ENCODE measurements at regions not wholly inside any gene's neighbourhood (a gene's known extent, or its start where the extent isn't known, plus 50 kb on each side); places are given as distances from the start of the nearest gene placed in this dataset.

DNA sequence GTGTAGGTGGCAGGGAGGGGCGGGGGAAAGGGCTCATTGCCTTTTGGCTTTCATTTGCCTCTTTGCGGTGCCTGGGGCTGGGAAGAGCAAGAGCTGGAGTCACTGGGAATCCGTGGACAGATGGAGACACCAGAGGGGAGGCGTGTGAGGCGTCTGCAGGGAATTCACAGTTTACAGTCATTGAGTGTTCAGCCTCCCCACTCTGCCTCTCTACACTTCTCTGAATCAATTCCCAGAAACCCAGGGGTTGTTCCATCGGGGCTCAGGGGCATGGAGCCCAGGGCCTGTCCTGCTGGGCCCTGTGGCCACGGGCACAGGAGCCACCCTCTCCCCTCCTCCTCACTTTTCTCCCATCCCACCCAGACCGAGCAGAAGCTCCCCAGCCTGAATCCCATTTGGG, 160.5 kb upstream of the NAV2 start:
- no peak for DNase-seq
- Histone ChIP-seq H3K36me3 (ENCODE audit: insufficient read depth, low read length) (no peaks in the 10 kb centered on the region), H3K27ac (ENCODE audit: low read length) (no peak overlapping the region), H3K9ac (ENCODE audit: low read length) (no peak overlapping the region), H3K4me3 (ENCODE audit: low read length) (no peak overlapping the region), H3K4me1 (ENCODE audit: low read length) (peaks cover 12% of the 10 kb centered on the region), H4K20me1 (ENCODE audit: insufficient read depth, low read depth, low read length) (no peaks in the 10 kb centered on the region), H3K9me3 (ENCODE audit: low read length) (no peaks in the 10 kb centered on the region), H3K27me3 (ENCODE audit: low read length) (no peaks in the 10 kb centered on the region), H3K9me2 (replicated peaks; ENCODE audit: insufficient read depth, low read length) (no peaks in the 10 kb centered on the region), H2AFZ (ENCODE audit: low read length) (no peak overlapping the region), H3K79me2 (ENCODE audit: low read length) (no peaks in the 10 kb centered on the region), H3K4me2 (ENCODE audit: low read depth, low read length, poor library complexity, severe bottlenecking) (no peak overlapping the region)

DNA sequence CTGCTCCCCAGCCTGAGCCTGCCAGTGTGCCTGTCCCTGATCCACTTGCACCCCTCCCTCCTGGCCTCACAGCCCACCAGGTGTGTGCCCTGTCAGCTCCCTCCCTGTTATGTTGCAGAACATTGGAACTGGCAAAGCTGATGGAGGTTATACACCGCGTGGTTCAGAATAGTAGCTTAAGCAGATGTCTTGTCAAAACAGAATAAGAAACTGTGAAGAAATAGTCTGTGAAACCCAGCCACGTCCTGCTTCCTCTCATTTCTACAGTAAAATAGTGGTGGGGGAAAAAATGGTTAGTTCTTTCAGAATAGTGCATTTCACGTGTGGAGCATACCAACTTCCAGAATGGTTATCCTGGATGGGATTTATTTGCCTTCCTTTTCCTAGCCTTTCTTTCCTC, 161.2 kb upstream of the NAV2 start:
- no peak overlapping the region for H2AFZ ChIP-seq (ENCODE audit: low read length)
- H3K27me3 ChIP-seq (ENCODE audit: low read length): no peaks in the 10 kb centered on the region
- H3K9ac ChIP-seq (ENCODE audit: low read length): no peak overlapping the region
- no peak overlapping the region for H3K4me3 ChIP-seq (ENCODE audit: low read length)
- peaks cover 12% of the 10 kb centered on the region for H3K4me1 ChIP-seq (ENCODE audit: low read length)
- H3K9me3 ChIP-seq (ENCODE audit: low read length): no peaks in the 10 kb centered on the region
- H3K9me2 ChIP-seq (replicated peaks; ENCODE audit: insufficient read depth, low read length): no peaks in the 10 kb centered on the region
- H3K4me2 ChIP-seq (ENCODE audit: low read depth, low read length, poor library complexity, severe bottlenecking): no peak overlapping the region
- no peak for DNase-seq
- H3K27ac ChIP-seq (ENCODE audit: low read length): no peak overlapping the region
- no peaks in the 10 kb centered on the region for H3K79me2 ChIP-seq (ENCODE audit: low read length)
- no peaks in the 10 kb centered on the region for H4K20me1 ChIP-seq (ENCODE audit: insufficient read depth, low read depth, low read length)
- H3K36me3 ChIP-seq (ENCODE audit: insufficient read depth, low read length): no peaks in the 10 kb centered on the region

DNA sequence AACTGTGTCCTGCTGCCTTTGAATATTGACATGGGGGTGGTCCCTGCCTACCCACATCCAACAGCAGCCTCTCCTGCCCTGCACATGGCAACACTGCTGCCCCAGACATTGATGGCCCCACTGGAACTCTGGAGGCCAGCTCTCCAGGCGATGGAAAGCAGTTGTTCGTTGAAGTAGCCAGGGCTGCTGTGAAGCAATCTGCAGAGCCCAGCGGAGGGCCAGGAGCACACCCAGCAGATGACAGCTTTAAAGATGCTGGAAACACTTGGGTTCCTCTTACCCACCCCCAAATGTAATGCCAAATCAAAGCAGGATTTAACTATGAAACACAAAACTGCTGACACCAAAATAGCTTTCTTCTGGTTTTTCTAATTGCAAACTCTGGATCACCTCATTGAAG, 165.6 kb upstream of the NAV2 start:
- Histone ChIP-seq H3K27me3 (ENCODE audit: low read length) (no peaks in the 10 kb centered on the region), H4K20me1 (ENCODE audit: insufficient read depth, low read depth, low read length) (no peaks in the 10 kb centered on the region)

DNA sequence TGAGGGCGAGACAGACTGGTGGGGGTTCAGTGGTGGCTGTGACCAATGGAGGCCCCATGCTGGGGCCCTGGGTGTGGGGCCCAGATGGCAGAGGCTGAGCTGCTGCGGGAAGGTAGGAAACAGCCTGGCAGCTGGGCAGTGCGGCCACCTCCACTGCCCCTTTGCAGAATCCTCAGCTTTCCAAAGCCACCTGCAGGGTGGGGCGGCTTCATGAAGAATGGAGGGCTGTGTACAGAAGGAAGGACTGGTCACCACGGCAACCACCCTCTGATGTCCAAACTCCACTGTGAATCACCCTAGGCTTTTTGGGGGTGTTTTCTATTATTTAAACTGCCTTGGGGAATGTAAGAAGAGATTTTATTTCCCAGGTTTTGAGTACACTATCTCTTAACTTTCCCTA, 166.3 kb upstream of the NAV2 start:
- no peak overlapping the region for H3K4me2 ChIP-seq (ENCODE audit: low read depth, low read length, poor library complexity, severe bottlenecking)
- no peak overlapping the region for H3K9ac ChIP-seq (ENCODE audit: low read length)
- H3K36me3 ChIP-seq (ENCODE audit: insufficient read depth, low read length): no peaks in the 10 kb centered on the region
- DNase-seq: no peak
- no peaks in the 10 kb centered on the region for H4K20me1 ChIP-seq (ENCODE audit: insufficient read depth, low read depth, low read length)
- no peak overlapping the region for H3K4me3 ChIP-seq (ENCODE audit: low read length)
- H3K79me2 ChIP-seq (ENCODE audit: low read length): no peaks in the 10 kb centered on the region
- no peaks in the 10 kb centered on the region for H3K9me3 ChIP-seq (ENCODE audit: low read length)
- no peak overlapping the region for H3K27ac ChIP-seq (ENCODE audit: low read length)
- no peaks in the 10 kb centered on the region for H3K9me2 ChIP-seq (replicated peaks; ENCODE audit: insufficient read depth, low read length)
- H3K27me3 ChIP-seq (ENCODE audit: low read length): no peaks in the 10 kb centered on the region
- H3K4me1 ChIP-seq (ENCODE audit: low read length): peaks cover 13% of the 10 kb centered on the region
- H2AFZ ChIP-seq (ENCODE audit: low read length): no peak overlapping the region

More for the DNA sequence above, 165.6 kb upstream of the NAV2 start:
- no peak for DNase-seq
- Histone ChIP-seq H3K36me3 (ENCODE audit: insufficient read depth, low read length) (no peaks in the 10 kb centered on the region), H3K9ac (ENCODE audit: low read length) (no peak overlapping the region), H2AFZ (ENCODE audit: low read length) (no peak overlapping the region), H3K4me3 (ENCODE audit: low read length) (no peak overlapping the region), H3K9me2 (replicated peaks; ENCODE audit: insufficient read depth, low read length) (no peaks in the 10 kb centered on the region), H3K4me2 (ENCODE audit: low read depth, low read length, poor library complexity, severe bottlenecking) (no peak overlapping the region), H3K4me1 (ENCODE audit: low read length) (peaks cover 15% of the 10 kb centered on the region), H3K79me2 (ENCODE audit: low read length) (no peaks in the 10 kb centered on the region), H3K9me3 (ENCODE audit: low read length) (no peaks in the 10 kb centered on the region), H3K27ac (ENCODE audit: low read length) (no peak overlapping the region)

DNA sequence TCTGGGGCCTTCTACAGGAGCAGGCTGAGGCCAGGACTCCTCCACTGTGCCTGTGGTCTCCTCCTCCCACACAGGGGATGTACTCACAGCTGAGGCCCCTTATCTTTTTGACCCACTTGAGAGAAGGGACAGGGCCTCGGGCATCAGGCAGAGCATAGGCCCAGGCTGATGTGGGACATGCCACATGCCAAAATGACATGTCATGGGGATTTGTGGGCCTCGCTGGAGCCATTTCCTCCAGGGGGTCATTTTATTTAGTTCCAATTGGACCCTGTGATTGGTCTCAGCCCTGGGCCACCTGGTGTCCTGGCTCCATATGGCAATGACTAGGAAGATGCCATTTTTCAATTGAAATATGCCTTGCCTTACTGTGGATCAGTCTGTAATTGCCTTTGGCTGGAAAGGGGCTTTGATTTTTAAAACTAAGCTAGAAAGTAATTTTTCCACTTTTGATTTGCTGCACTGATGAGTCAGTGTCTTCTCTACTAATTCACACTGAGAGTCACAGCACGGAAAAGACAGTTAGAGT, 171.1 kb upstream of the NAV2 start:
- Histone ChIP-seq H3K27me3 (ENCODE audit: low read length) (no peaks in the 10 kb centered on the region), H2AFZ (ENCODE audit: low read length) (no peak overlapping the region), H3K4me3 (ENCODE audit: low read length) (no peak overlapping the region), H3K9ac (ENCODE audit: low read length) (no peak overlapping the region), H3K36me3 (ENCODE audit: insufficient read depth, low read length) (no peaks in the 10 kb centered on the region), H3K79me2 (ENCODE audit: low read length) (no peaks in the 10 kb centered on the region), H3K4me1 (ENCODE audit: low read length) (peaks cover 9% of the 10 kb centered on the region), H4K20me1 (ENCODE audit: insufficient read depth, low read depth, low read length) (no peaks in the 10 kb centered on the region), H3K9me2 (replicated peaks; ENCODE audit: insufficient read depth, low read length) (no peaks in the 10 kb centered on the region), H3K4me2 (ENCODE audit: low read depth, low read length, poor library complexity, severe bottlenecking) (no peak overlapping the region), H3K27ac (ENCODE audit: low read length) (no peak overlapping the region), H3K9me3 (ENCODE audit: low read length) (no peaks in the 10 kb centered on the region)
- no peak for DNase-seq

DNA sequence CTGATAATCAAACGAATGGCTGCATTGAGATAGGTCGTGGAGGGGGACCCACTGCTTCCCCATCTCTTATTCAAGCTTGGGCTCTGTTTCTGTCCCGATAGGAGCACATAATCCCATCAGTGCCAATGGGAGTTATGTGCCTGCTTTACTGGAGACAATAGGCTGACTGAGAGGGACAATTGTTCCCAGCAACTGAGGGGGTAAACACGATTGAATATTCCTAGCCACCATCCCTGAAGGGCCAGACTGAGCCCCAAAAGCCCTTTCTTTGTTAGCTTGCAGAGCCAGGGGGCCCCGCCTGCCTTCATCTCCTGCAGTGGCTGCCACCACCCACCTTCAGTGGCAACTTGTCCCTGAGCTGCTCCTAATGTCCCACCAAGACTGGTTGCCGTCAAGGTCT, 172.8 kb upstream of the NAV2 start:
- Histone ChIP-seq H2AFZ (ENCODE audit: low read length) (no peak overlapping the region), H3K9ac (ENCODE audit: low read length) (no peak overlapping the region), H3K36me3 (ENCODE audit: insufficient read depth, low read length) (no peaks in the 10 kb centered on the region), H3K27ac (ENCODE audit: low read length) (no peak overlapping the region), H3K79me2 (ENCODE audit: low read length) (no peaks in the 10 kb centered on the region), H3K9me2 (replicated peaks; ENCODE audit: insufficient read depth, low read length) (no peaks in the 10 kb centered on the region), H3K9me3 (ENCODE audit: low read length) (no peaks in the 10 kb centered on the region), H3K4me3 (ENCODE audit: low read length) (no peak overlapping the region), H4K20me1 (ENCODE audit: insufficient read depth, low read depth, low read length) (no peaks in the 10 kb centered on the region), H3K4me1 (ENCODE audit: low read length) (peaks cover 26% of the 10 kb centered on the region), H3K27me3 (ENCODE audit: low read length) (no peaks in the 10 kb centered on the region), H3K4me2 (ENCODE audit: low read depth, low read length, poor library complexity, severe bottlenecking) (no peak overlapping the region)
- no peak for DNase-seq

DNA sequence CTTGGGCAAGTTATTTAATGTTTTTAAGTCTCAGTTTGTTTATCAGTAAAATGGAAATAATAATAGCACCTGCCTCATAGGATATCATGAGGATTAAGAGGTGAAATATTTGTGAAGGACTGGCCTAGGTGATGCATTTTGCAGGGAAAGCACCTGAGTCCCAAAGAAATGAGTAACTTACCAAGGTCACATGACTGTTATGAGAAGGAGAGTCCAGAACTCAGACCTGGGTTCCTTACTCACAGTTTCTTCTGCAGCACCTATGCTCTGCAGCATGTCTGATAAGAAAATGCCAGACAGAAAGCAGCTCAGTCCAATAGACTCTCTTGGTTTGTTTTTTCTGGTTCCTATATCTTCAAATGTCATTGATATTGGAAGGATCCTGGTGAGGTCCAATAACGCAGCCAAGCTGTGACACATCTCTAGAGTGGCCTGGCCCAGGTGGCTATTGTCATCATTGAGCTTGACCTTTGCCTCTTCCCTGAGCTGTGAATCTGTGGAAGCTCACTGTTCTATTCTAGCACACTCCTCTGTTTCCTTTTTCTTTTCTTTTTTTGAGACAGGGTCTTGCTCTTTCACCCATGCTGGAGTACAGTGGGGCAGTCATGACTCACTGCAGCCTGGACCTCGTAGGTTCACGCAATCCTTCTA, 174.7 kb upstream of the NAV2 start:
- Histone ChIP-seq H4K20me1 (ENCODE audit: insufficient read depth, low read depth, low read length) (no peaks in the 10 kb centered on the region), H3K27ac (ENCODE audit: low read length) (no peak overlapping the region), H3K4me1 (ENCODE audit: low read length) (peaks cover 29% of the 10 kb centered on the region), H3K9ac (ENCODE audit: low read length) (no peak overlapping the region), H2AFZ (ENCODE audit: low read length) (no peak overlapping the region), H3K27me3 (ENCODE audit: low read length) (no peaks in the 10 kb centered on the region; the same call in 1 of the 2 replicates), H3K4me2 (ENCODE audit: low read depth, low read length, poor library complexity, severe bottlenecking) (no peak overlapping the region), H3K79me2 (ENCODE audit: low read length) (no peaks in the 10 kb centered on the region), H3K4me3 (ENCODE audit: low read length) (no peak overlapping the region), H3K9me2 (replicated peaks; ENCODE audit: insufficient read depth, low read length) (no peaks in the 10 kb centered on the region), H3K9me3 (ENCODE audit: low read length) (no peaks in the 10 kb centered on the region), H3K36me3 (ENCODE audit: insufficient read depth, low read length) (no peaks in the 10 kb centered on the region)
- no peak for DNase-seq

DNA sequence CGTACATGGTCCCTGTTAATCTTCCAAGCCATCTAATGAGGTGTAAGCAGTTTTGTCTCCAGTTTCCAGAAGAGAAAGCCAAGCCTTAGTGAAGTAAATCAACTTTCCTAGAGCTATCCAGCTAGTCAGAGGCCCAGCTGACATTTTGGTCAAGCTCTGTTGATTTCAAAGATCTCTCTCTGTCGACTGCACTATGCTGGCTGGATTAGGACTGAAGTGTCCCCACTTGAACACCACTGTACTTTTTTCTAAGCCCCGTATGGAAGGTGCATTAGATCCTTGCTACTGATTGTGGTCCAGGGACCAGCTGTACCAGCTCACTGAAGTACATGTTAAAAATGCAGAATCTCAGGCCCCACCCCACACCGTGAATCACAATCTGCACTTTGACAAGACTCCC, 176.5 kb upstream of the NAV2 start:
- no peaks in the 10 kb centered on the region for H3K79me2 ChIP-seq (ENCODE audit: low read length)

More for the DNA sequence above, 176.5 kb upstream of the NAV2 start:
- Histone ChIP-seq H3K9me2 (replicated peaks; ENCODE audit: insufficient read depth, low read length) (no peaks in the 10 kb centered on the region), H3K4me1 (ENCODE audit: low read length) (peaks cover 29% of the 10 kb centered on the region), H3K9me3 (ENCODE audit: low read length) (no peaks in the 10 kb centered on the region), H4K20me1 (ENCODE audit: insufficient read depth, low read depth, low read length) (no peaks in the 10 kb centered on the region), H3K4me3 (ENCODE audit: low read length) (no peak overlapping the region), H3K9ac (ENCODE audit: low read length) (no peak overlapping the region), H3K4me2 (ENCODE audit: low read depth, low read length, poor library complexity, severe bottlenecking) (peak overlapping the region; percentile 53), H3K27ac (ENCODE audit: low read length) (no peak overlapping the region), H2AFZ (ENCODE audit: low read length) (no peak overlapping the region), H3K27me3 (ENCODE audit: low read length) (no peaks in the 10 kb centered on the region; the same call in 1 of the 2 replicates), H3K36me3 (ENCODE audit: insufficient read depth, low read length) (no peaks in the 10 kb centered on the region)
- no peak for DNase-seq
